Lung (tissue), 11 donors: ENCODE measurements at regions not wholly inside any gene's neighbourhood (a gene's known extent, or its start where the extent isn't known, plus 50 kb on each side); places are given as distances from the start of the nearest gene placed in this dataset.

Experiments
- ATAC-seq: fragments of 200-7000 bp; cut with Tn5 transposase; one replicate; pipeline ENCODE4 v1.9.1; 2020; ENCODE audit warnings: moderate number of reproducible peaks; ENCODE audit not compliant: insufficient read depth, low FRiP score
- DNase-seq, 3 donors: peaks; one replicate each; pipeline ENCODE4 v3.0.0-alpha.2; 2013 to 2017
- H3K27ac ChIP-seq, 2 donors: one replicate each; pipeline ENCODE4 v1.5.1; 2013; ENCODE audit warnings: mild to moderate bottlenecking in 2 of 2, moderate library complexity in 2 of 2, control low read depth in 1 of 2, inconsistent platforms in 1 of 2, low read depth in 1 of 2, low read length in 1 of 2
- H3K27me3 ChIP-seq, 3 donors: one replicate each; pipeline ENCODE4 v1.5.1; 2013; ENCODE audit warnings: low read length in 2 of 3; ENCODE audit not compliant: control insufficient read depth in 3 of 3, insufficient read depth in 3 of 3
- H3K36me3 ChIP-seq, 4 donors: one replicate each; pipeline ENCODE4 v1.5.1; 2013; ENCODE audit warnings: low read length in 4 of 4, mild to moderate bottlenecking in 1 of 4, moderate library complexity in 1 of 4; ENCODE audit not compliant: control insufficient read depth in 4 of 4, insufficient read depth in 4 of 4
- H3K4me1 ChIP-seq, 5 donors: one replicate each; pipeline ENCODE4 v1.5.1; 2013; ENCODE audit warnings: low read length in 5 of 5, mild to moderate bottlenecking in 2 of 5, moderate library complexity in 1 of 5; ENCODE audit not compliant: control insufficient read depth in 5 of 5, insufficient read depth in 5 of 5
- H3K4me3 ChIP-seq: one replicate; pipeline ENCODE4 v1.5.1; 2013; ENCODE audit warnings: mild to moderate bottlenecking, control low read depth, moderate library complexity
- H3K9ac ChIP-seq, 2 donors: one replicate each; pipeline ENCODE4 v1.5.1; 2013; ENCODE audit warnings: low read length in 2 of 2, control low read depth in 1 of 2; ENCODE audit not compliant: insufficient read depth in 1 of 2
- H3K9me3 ChIP-seq, 4 donors: one replicate each; pipeline ENCODE4 v1.5.1; 2013; ENCODE audit warnings: low read length in 3 of 4, mild to moderate bottlenecking in 1 of 4, moderate library complexity in 1 of 4; ENCODE audit not compliant: control insufficient read depth in 4 of 4, insufficient read depth in 3 of 4
- CTCF ChIP-seq: IDR thresholded peaks from 2 replicates; pipeline ENCODE4 v1.5.1; 2012; ENCODE audit warnings: mild to moderate bottlenecking; ENCODE audit errors: control extremely low read depth, extremely low read depth
- WGBS, 2 donors: extraction: QIAGEN DNeasy Blood & Tissue Kit; methylation state at CpG; one replicate each; pipeline ENCODE4 v1.1.7; 2013; 5-methylcytosine and 5-hydroxymethylcytosine counted together
- donor health status: control.
- donor health status: control.
- donor health status: Bipolar disorder and iron deficiency.
- donor health status: healthy.
- donor health status: DM: yes; HTN: yes; CAD: no.

- no peak for TF ChIP-seq CTCF
- Histone ChIP-seq H3K4me3 (no peak overlapping the region), H3K27ac (no peak overlapping the region), H3K27me3 (peaks cover 0 to 14% (median 11%) of the 10 kb centered on the region in 3 donors), H3K4me1 (peaks cover 0 to 11% (median 4%) of the 10 kb centered on the region in 5 donors), H3K36me3 (no peaks in the 10 kb centered on the region), H3K9me3 (no peaks in the 10 kb centered on the region), H3K9ac (no peak overlapping the region)
- DNase-seq (no peak), ATAC-seq (no peak)
- 55 to 62% methylated on average over 20 of the region's 20 CpGs for WGBS, 2 donors
These were observed 274.5 kb downstream of the C16orf95 start for GRCh38 chr16:87042551-87043230.

GRCh38 chr16:87043231-87044031 lies 273.8 kb downstream of the C16orf95 start:
- Histone ChIP-seq H3K4me1 (peaks cover 0 to 11% (median 4%) of the 10 kb centered on the region in 5 donors), H3K27ac (no peak overlapping the region), H3K9ac (no peak overlapping the region), H3K9me3 (no peaks in the 10 kb centered on the region), H3K27me3 (peaks cover 0 to 18% (median 16%) of the 10 kb centered on the region in 3 donors), H3K36me3 (no peaks in the 10 kb centered on the region), H3K4me3 (no peak overlapping the region)
- 32 to 39% methylated on average over 20 of the region's 20 CpGs for WGBS, 2 donors
- DNase-seq (peak; percentile 44 to 67 (median 53)), ATAC-seq (no peak)
- no peak for TF ChIP-seq CTCF

GRCh38 chr16:87044032-87044382 lies 273.2 kb downstream of the C16orf95 start:
- Histone ChIP-seq H3K27ac (no peak overlapping the region), H3K9ac (no peak overlapping the region), H3K9me3 (no peaks in the 10 kb centered on the region), H3K27me3 (peaks cover 0 to 22% (median 20%) of the 10 kb centered on the region in 3 donors), H3K4me3 (no peak overlapping the region), H3K36me3 (no peaks in the 10 kb centered on the region), H3K4me1 (peaks cover 0 to 11% (median 4%) of the 10 kb centered on the region in 5 donors)
- no peak for TF ChIP-seq CTCF
- no peak for DNase-seq
- ATAC-seq: no peak
- WGBS, 2 donors: 57 to 80% methylated on average over 8 of the region's 8 CpGs
